HFFc6 (cell line): ENCODE measurements at regions not wholly inside any gene's neighbourhood (a gene's known extent, or its start where the extent isn't known, plus 50 kb on each side); places are given as distances from the start of the nearest gene placed in this dataset.
"Not testable (repeated sequence)": the region's sequence is repeated elsewhere in the genome, so short reads cannot be mapped to it uniquely, and the experiment has no call there.

Experiments used
- DNase-seq: peaks from one replicate; pipeline ENCODE4 v3.0.0-alpha.2; 2018
- H3K27ac Mint-ChIP-seq: 2 replicates; pipeline ENCODE4 v1.8.0; 2020; ENCODE audit warnings: mild to moderate bottlenecking, mixed read lengths
- H3K27me3 Mint-ChIP-seq: 2 replicates; pipeline ENCODE4 v1.8.0; 2021; ENCODE audit warnings: mild to moderate bottlenecking, moderate library complexity, mixed read lengths; ENCODE audit not compliant: insufficient read depth
- H3K36me3 Mint-ChIP-seq: 2 replicates; pipeline ENCODE4 v1.8.0; 2021; ENCODE audit warnings: low read depth, mixed read lengths
- H3K4me1 Mint-ChIP-seq: 2 replicates; pipeline ENCODE4 v1.8.0; 2020; ENCODE audit warnings: low read depth, mixed read lengths
- H3K4me3 Mint-ChIP-seq: 2 replicates; pipeline ENCODE4 v1.8.0; 2020; ENCODE audit warnings: mild to moderate bottlenecking, moderate library complexity, mixed read lengths
- H3K9me3 Mint-ChIP-seq: 2 replicates; pipeline ENCODE4 v1.8.0; 2020; ENCODE audit warnings: mild to moderate bottlenecking, mixed read lengths
- TF ChIP-seq, protein P1 (sequence below): fragments of 200-600 bp; sonication (generic); IDR thresholded peaks from 2 replicates; pipeline ENCODE4 v1.5.0; 2021; ENCODE audit warnings: antibody characterized with exemption, mild to moderate bottlenecking

DNA sequence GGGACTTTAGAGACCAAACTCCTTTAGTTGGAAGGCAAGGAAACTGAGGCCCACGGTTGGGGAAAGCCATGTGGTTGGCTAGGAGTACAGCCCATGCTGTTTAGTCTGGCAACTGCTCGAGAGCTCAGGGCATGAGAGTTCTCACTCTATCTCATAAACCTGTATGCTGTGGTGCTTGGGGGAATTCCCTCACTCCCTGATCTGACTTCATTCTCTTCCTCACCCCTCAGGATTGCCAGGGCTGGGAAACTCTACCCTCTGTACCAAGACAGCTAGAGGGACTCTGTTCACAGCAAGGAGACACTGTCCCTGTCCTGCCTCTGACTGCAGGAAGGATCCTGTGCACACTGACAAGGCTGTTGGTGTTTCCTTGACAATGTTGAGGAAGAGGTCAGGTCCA, 230.2 kb downstream of the ZNF621 start:
- DNase-seq = no peak
- TF ChIP-seq, protein P1, sequence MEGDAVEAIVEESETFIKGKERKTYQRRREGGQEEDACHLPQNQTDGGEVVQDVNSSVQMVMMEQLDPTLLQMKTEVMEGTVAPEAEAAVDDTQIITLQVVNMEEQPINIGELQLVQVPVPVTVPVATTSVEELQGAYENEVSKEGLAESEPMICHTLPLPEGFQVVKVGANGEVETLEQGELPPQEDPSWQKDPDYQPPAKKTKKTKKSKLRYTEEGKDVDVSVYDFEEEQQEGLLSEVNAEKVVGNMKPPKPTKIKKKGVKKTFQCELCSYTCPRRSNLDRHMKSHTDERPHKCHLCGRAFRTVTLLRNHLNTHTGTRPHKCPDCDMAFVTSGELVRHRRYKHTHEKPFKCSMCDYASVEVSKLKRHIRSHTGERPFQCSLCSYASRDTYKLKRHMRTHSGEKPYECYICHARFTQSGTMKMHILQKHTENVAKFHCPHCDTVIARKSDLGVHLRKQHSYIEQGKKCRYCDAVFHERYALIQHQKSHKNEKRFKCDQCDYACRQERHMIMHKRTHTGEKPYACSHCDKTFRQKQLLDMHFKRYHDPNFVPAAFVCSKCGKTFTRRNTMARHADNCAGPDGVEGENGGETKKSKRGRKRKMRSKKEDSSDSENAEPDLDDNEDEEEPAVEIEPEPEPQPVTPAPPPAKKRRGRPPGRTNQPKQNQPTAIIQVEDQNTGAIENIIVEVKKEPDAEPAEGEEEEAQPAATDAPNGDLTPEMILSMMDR = no peak
- H3K36me3 Mint-ChIP-seq = no peaks in the 10 kb centered on the region
- H3K4me1 Mint-ChIP-seq = no peaks in the 10 kb centered on the region
- H3K4me3 Mint-ChIP-seq = no peak overlapping the region
- no peak overlapping the region for H3K27ac Mint-ChIP-seq
- H3K9me3 Mint-ChIP-seq = peaks cover 34% of the 10 kb centered on the region
- no peaks in the 10 kb centered on the region; the same call in 1 of the 2 replicates for H3K27me3 Mint-ChIP-seq

DNA sequence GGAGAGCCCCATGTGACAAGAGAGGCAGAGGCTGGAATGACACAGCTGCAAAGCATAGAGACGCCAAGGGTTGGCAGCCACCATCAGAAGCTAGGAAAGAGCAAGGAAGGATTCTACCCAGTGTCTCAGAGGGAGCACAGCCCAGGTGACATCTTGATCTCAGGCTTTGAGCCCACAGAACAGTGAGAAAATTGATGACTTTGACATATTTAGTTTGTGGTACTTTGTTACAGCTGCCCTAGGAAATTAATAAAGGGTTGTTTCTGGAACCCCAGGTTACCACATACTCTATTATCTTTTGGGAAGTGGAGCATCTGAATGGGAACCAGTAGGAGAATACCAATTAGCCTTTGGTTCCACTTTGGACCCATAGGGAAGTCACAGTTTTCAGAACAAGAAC, 231.7 kb downstream of the ZNF621 start:
- no peaks in the 10 kb centered on the region for H3K4me1 Mint-ChIP-seq
- H3K27ac Mint-ChIP-seq = no peak overlapping the region
- no peaks in the 10 kb centered on the region for H3K36me3 Mint-ChIP-seq
- H3K4me3 Mint-ChIP-seq = no peak overlapping the region
- H3K27me3 Mint-ChIP-seq = no peaks in the 10 kb centered on the region; the same call in 1 of the 2 replicates
- DNase-seq = no peak
- TF ChIP-seq, protein P1 = no peak
- H3K9me3 Mint-ChIP-seq = peaks cover 30% of the 10 kb centered on the region

DNA sequence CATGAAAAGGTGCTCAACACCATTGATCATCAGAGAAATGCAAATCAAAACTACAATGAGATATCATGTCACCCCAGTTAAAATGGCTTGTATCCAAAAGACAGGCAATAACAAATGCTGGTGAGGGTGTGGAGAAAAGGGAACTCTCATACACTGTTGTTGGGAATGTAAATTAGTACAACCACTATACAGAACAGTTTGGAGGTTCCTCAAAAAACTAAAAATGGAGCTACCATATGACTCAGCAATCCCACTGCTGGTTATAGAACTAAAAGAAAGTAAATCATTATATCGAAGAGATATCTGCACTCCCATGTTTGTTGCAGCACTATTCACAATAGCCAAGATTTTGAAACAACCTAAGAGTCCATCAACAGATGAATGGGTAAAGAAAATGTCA, 238.0 kb downstream of the ZNF621 start:
- H3K4me1 Mint-ChIP-seq, H3K27me3 Mint-ChIP-seq, H3K27ac Mint-ChIP-seq, H3K4me3 Mint-ChIP-seq, H3K36me3 Mint-ChIP-seq, DNase-seq: not testable (repeated sequence)
- peaks cover 27% of the 10 kb centered on the region for H3K9me3 Mint-ChIP-seq

DNA sequence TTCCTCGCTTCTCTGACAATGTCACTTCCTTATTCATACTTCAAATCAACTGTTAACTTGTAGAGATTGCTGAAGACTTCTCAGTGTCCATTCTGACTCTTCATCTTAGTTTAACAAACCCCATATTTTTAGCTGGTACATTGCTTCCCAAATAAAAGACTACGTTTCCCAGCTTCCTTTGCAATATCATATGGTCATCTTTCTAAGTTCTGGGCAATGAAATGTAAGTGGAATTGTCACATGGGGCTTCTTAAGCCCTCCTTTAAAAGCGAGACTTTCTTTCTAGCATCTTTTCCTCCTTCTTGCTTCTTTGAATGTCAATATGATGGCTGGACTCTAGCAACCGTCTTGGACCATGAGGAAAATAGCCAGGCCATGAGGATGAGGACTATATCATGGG, 239.0 kb downstream of the ZNF621 start:
- H3K27ac Mint-ChIP-seq = no peak overlapping the region

DNA sequence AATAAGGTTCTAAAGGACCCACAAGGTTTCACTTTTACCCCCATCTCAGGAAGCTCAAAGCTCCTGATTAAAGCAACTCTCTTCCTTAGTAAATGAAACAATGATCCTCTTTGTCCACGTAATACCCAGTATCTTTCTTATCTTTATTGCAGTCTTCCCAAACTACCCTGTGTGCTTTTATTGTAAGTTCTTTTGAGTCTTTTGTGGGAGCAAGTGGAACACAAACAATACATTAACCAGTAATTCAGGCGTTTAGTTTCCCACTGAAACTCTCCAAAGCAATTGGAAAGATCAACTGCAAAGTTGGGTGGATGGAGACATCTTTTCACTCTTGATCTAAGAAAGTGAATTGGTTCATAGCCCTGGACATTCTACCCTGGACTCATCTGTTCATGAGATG, 240.0 kb downstream of the ZNF621 start:
- Mint-ChIP-seq H3K9me3 (peaks cover 33% of the 10 kb centered on the region), H3K4me1 (no peaks in the 10 kb centered on the region), H3K4me3 (no peak overlapping the region), H3K36me3 (no peaks in the 10 kb centered on the region; the same call in 1 of the 2 replicates), H3K27ac (no peak overlapping the region), H3K27me3 (peaks cover 4% of the 10 kb centered on the region; the same call in 1 of the 2 replicates)
- TF ChIP-seq, protein P1 = no peak
- no peak for DNase-seq

More for the DNA sequence above, 239.0 kb downstream of the ZNF621 start:
- no peak for DNase-seq
- Mint-ChIP-seq H3K4me1 (no peaks in the 10 kb centered on the region), H3K27me3 (peaks cover 4% of the 10 kb centered on the region; the same call in 1 of the 2 replicates), H3K36me3 (no peaks in the 10 kb centered on the region; the same call in 1 of the 2 replicates), H3K4me3 (no peak overlapping the region), H3K9me3 (peaks cover 30% of the 10 kb centered on the region)
- TF ChIP-seq, protein P1 = no peak

DNA sequence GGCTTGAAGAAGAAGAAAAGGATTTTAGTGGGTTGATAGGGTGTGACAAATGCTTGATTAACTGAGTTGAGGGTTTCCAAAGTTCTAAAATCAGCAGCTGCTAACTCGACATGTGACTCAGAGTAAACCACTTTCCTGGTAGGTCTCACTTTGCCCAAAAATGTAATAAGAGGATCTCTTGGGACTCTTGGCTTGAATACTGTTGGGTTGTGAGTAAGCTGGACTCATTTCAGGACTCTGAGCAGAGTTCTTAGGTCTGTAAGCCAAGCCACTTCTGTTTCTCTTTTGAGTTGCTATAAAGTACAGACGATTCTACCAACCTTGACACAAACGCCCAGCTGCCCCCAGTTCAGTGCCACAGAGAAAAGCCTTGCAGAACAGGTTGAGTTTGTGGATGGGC, 241.1 kb downstream of the ZNF621 start:
- no peak overlapping the region for H3K27ac Mint-ChIP-seq
- no peak for DNase-seq
- no peak overlapping the region for H3K4me3 Mint-ChIP-seq
- TF ChIP-seq, protein P1 = no peak
- peaks cover 4% of the 10 kb centered on the region; the same call in 1 of the 2 replicates for H3K27me3 Mint-ChIP-seq
- peaks cover 36% of the 10 kb centered on the region for H3K9me3 Mint-ChIP-seq
- H3K4me1 Mint-ChIP-seq = no peaks in the 10 kb centered on the region
- no peaks in the 10 kb centered on the region; the same call in 1 of the 2 replicates for H3K36me3 Mint-ChIP-seq
